ENCODE measurements at regions not wholly inside any gene's neighbourhood (a gene's known extent, or its start where the extent isn't known, plus 50 kb on each side); places are given as distances from the start of the nearest gene placed in this dataset.

- in situ Hi-C loops (cut with HindIII; ENCODE audit: low pct_ligation_motif_present, low pct_unique_long_range_greater_than_20kb, low sequenced_read_pairs): no loop called here
- no peak for DNase-seq
These were observed 185.0 kb upstream of the TMEFF2 start for GRCh38 chr2:192379736-192380135.

DNA sequence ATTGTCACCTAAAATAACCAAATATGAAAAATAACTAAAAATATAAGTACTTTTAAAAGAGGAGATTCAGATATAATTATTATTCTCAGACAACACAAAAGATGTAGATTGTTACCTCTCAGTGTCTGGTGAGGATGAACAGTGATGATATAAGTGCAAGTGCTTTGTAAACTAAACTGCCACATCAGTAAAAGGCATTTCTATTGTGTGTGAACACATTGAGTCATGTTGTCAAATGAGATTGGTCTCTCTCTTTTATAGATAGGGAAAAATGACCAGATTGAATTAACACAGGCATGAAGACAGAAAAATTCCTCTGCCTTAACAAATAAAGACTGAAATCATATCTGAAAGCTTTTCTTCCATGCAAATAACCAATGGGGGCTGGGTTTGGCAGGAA lies 182.4 kb upstream of the TMEFF2 start:
- in situ Hi-C loops (cut with HindIII; ENCODE audit: low pct_ligation_motif_present, low pct_unique_long_range_greater_than_20kb, low sequenced_read_pairs): no loop called here
- no peak for DNase-seq

DNA sequence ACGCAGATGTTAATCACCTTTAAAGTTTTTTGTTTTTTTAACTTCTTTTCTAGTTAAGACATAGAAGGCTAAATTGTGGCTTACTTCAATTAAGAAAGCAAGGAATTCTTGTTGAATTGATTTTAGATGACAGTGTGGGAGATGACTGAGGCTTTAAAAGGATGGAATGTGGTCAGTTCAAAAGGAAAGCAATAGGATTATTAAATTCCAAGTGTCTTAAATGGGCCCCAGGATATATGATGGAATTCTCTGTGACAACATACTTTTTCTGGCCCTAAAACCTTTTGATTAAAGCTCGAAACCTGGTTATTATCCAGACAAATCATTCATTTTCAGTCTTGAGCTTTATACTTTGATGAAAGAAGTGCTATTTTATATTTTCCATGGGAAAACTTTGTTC lies 179.0 kb upstream of the TMEFF2 start:
- in situ Hi-C loops (cut with HindIII; ENCODE audit: low pct_ligation_motif_present, low pct_unique_long_range_greater_than_20kb, low sequenced_read_pairs): no loop called here
- no peak for DNase-seq

- no peak for DNase-seq
These were observed 178.5 kb upstream of the TMEFF2 start for GRCh38 chr2:192373221-192373620.

GRCh38 chr2:192369969-192370368 lies 175.2 kb upstream of the TMEFF2 start:
- DNase-seq: no peak
- in situ Hi-C loops (cut with HindIII; ENCODE audit: low pct_ligation_motif_present, low pct_unique_long_range_greater_than_20kb, low sequenced_read_pairs): no loop called here

More at GRCh38 chr2:192373221-192373620, 178.5 kb upstream of the TMEFF2 start:
- in situ Hi-C loops (cut with HindIII; ENCODE audit: low pct_ligation_motif_present, low pct_unique_long_range_greater_than_20kb, low sequenced_read_pairs): no loop called here

- in situ Hi-C loops (cut with HindIII; ENCODE audit: low pct_ligation_motif_present, low pct_unique_long_range_greater_than_20kb, low sequenced_read_pairs): no loop called here
- no peak for DNase-seq
These were observed 162.5 kb upstream of the TMEFF2 start for GRCh38 chr2:192357217-192357616.

GRCh38 chr2:192354512-192355244 lies 159.9 kb upstream of the TMEFF2 start:
- in situ Hi-C loops (cut with HindIII; ENCODE audit: low pct_ligation_motif_present, low pct_unique_long_range_greater_than_20kb, low sequenced_read_pairs): no loop called here
- no peak for DNase-seq

DNA sequence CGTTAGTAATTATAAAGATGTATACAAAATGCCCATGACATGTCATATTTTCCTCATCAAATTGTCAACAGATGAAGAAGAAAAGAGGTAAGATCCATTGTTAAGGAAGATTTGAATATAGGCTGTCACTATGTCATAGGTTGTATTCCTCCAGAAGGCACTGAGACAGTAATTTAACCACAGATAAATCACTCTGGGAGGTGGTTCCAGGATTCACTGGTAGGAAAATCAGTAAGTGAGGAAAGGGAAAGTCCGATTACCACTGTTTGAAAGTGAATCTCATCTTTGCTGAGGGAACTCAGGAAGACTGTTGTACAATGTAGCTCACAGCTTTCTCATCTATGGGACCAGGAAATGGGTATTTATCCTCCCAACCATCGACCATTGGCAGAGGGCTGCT lies 152.8 kb upstream of the TMEFF2 start:
- in situ Hi-C loops (cut with HindIII; ENCODE audit: low pct_ligation_motif_present, low pct_unique_long_range_greater_than_20kb, low sequenced_read_pairs): no loop called here
- DNase-seq: no peak

- in situ Hi-C loops (cut with HindIII; ENCODE audit: low pct_ligation_motif_present, low pct_unique_long_range_greater_than_20kb, low sequenced_read_pairs): no loop called here
These were observed 150.6 kb upstream of the TMEFF2 start for GRCh38 chr2:192345287-192345686.

DNA sequence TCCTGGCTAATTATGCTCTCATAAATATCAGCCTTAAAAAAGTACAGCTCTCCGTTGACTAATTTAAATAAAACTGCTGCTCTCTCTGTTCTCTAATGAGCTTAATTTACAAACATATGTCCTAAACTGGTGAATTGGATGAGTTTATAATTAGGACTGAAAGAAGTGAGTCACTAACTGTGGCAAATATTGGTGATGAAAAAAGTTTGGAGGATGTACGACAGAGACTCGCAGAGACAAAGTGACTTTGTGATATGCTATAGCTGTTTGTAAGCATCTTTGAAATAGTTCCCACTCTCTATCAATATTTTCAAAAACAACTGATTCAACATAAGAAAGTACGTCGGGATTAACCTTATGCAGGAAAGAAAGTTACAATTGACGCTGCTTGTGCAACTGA lies 138.9 kb upstream of the TMEFF2 start:
- DNase-seq: no peak
- in situ Hi-C loops (cut with HindIII; ENCODE audit: low pct_ligation_motif_present, low pct_unique_long_range_greater_than_20kb, low sequenced_read_pairs): no loop called here

More at GRCh38 chr2:192345287-192345686, 150.6 kb upstream of the TMEFF2 start:
- DNase-seq: no peak

DNA sequence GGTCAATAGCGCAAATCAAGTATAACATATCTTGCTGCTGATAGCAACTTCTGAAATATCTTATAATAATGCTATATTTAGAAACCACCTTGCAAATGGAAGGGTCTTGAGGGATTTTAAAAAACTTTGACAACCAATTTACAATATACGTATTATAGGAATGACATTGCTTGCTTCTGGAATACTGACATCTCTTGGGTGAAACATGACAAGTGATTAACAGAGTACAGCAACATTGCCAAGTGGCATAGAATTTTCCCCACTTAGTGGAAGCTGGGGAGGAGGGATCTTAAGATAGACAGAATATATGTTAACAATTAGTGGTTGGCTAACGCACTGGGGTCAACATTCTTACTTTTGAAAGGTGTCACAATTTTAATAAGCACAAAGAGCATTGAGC lies 133.6 kb upstream of the TMEFF2 start:
- DNase-seq: no peak
- in situ Hi-C loops (cut with HindIII; ENCODE audit: low pct_ligation_motif_present, low pct_unique_long_range_greater_than_20kb, low sequenced_read_pairs): no loop called here

DNA sequence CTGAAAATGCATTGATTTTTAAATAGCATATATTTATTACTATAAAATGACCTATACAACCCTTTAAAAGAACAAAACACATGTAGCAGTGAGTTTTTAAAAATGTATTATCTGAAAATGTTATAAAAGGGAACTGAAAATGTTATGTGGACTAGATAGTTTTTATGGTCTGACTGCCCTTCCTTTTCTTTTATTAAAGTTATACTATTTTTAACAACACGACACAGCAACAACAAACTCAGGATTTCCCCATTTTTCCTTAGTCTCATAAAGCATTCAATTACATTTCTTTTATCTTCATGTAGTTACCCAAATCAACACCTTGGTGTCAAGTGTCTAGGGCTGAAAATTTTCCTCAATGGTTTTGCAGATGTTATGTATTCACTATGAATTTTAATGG lies 132.8 kb upstream of the TMEFF2 start:
- in situ Hi-C loops (cut with HindIII; ENCODE audit: low pct_ligation_motif_present, low pct_unique_long_range_greater_than_20kb, low sequenced_read_pairs): no loop called here
- no peak for DNase-seq

DNA sequence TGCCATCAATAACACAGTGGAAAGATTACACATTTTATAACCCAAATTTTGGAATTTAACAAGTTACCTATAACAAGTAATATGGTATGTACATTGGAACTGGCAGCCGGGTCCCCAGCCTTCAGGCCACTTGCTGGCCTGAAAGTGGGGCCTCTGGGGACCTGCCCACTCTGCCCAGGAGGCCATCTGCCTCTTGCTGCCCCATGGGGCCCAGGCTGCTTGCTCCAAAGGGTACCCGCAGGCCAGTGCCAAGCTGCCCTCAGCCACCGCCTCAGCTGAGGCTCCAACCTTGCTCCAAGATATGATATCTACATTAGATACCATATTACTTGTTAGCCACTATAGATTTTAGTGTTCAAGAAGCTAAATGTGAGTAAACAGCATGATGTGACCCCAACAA lies 120.8 kb upstream of the TMEFF2 start:
- DNase-seq: no peak
- in situ Hi-C loops (cut with HindIII; ENCODE audit: low pct_ligation_motif_present, low pct_unique_long_range_greater_than_20kb, low sequenced_read_pairs): no loop called here

DNA sequence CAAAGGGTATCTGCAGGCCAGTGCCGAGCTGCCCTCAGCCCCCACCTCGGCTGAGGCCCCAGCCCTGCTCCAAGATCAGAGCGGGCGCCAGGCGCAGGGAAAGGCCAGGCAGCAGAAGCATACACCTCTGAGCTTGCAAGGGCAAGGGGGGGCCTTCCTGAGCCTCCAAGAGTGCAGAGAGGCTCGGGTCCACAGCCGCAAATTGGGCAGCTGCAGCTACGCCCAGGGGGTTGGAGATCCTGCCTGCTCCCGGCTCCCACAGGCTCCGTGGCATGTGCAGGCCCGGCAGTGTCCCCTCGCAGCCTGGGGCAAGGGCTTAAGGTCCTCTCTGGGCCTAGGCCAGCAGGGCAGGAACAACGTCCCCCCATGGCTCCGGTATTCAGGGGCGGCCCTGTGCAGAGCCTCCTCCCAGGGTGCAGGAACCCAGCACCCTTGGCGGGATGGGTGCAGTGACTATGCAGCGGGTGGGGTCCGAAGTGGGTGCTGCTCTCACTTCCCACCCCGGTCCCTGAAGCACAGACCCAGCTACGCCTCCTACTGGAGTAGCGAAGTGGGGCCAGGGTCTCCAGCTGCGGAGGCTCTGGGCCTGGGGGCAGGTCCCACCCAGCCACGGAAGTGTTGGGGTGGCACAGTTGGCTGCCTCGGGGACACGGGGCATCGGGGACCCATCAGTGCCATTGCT lies 120.2 kb upstream of the TMEFF2 start:
- in situ Hi-C loops (cut with HindIII; ENCODE audit: low pct_ligation_motif_present, low pct_unique_long_range_greater_than_20kb, low sequenced_read_pairs): no loop called here

GRCh38 chr2:192313773-192314172 lies 119.0 kb upstream of the TMEFF2 start:
- in situ Hi-C loops (cut with HindIII; ENCODE audit: low pct_ligation_motif_present, low pct_unique_long_range_greater_than_20kb, low sequenced_read_pairs): no loop called here
- DNase-seq: no peak

More for the DNA sequence above, 120.2 kb upstream of the TMEFF2 start:
- DNase-seq: no peak

DNA sequence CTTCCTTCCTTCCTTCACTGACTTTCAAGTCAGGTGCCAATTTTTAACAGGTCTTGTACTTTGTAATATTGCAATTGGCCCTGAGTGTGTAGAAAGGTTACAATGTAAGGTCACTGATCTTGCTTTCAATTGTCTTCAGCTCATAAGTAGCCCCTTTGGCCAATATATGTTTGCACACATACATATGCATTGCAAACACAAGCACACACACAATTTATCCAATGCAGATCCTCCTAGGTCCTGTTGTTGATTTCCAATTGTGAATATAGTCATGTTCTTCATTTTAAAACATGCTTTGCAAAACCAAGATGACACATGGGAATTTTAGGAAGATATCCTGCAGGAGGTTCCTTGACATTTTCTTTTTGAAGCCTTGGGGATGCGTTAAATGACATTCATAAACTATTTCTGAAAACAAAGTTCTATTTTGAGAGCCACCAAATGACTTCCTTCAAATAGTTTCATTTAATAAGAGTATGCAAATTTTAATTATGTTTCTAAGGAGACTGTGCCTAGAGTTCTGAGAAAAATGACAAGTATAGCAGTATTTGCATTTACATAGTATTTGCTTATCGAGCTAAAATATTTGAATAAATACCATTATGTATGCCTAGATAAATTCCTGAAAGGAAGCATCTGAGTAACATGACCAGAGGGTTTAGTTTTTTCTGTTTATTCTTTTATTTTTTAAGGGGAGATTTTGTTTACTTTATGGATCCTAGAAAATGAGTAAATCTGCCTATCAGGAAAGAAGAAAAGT lies 117.1 kb upstream of the TMEFF2 start:
- in situ Hi-C loops (cut with HindIII; ENCODE audit: low pct_ligation_motif_present, low pct_unique_long_range_greater_than_20kb, low sequenced_read_pairs): no loop called here
- DNase-seq: no peak

- no peak for DNase-seq
- in situ Hi-C loops (cut with HindIII; ENCODE audit: low pct_ligation_motif_present, low pct_unique_long_range_greater_than_20kb, low sequenced_read_pairs): no loop called here
These were observed 112.8 kb upstream of the TMEFF2 start for GRCh38 chr2:192307530-192307929.

DNA sequence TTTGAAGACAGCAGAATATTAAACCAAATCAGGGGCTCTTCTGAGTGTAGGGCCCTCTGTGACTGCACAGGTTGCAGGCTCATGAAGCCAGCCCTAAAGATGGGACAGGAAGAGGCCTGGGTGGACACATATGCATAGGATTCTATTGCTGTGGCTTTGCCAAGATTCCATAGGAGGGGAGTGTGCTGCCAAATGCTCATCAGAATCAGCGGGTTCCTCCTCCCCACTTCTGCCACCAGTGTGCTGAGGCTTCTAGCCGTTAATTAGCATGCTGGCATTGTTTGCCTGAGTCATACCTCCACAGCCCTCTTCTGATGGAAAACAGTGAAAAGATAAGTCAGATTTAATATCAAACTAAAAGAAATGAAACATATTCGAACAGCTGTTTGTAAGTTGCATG lies 103.9 kb upstream of the TMEFF2 start:
- in situ Hi-C loops (cut with HindIII; ENCODE audit: low pct_ligation_motif_present, low pct_unique_long_range_greater_than_20kb, low sequenced_read_pairs): no loop called here
- DNase-seq: no peak

DNA sequence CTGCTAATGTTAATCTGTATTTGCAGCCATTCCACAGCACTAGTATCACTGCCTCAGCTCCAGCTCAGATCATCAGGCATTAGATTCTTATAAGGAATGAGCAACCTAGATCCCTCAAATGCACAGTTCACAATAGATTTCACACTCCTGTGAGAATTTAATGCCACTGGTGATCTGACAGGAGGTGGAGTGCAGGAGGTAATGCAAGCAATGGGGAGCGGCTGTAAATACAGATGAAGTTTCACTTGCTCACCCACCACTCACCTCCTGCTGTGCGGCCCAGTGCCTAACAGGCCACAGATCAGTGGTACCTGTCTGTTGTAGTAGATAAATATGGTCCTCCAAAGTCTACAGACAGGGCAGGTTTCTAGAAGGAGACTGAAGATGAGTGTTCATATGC lies 97.7 kb upstream of the TMEFF2 start:
- in situ Hi-C loops (cut with HindIII; ENCODE audit: low pct_ligation_motif_present, low pct_unique_long_range_greater_than_20kb, low sequenced_read_pairs): no loop called here

More for the DNA sequence above, 97.7 kb upstream of the TMEFF2 start:
- no peak for DNase-seq

Data from ACHN (cell line).